HG03571 (cell line): ENCODE measurements at regions not wholly inside any gene's neighbourhood (a gene's known extent, or its start where the extent isn't known, plus 50 kb on each side); places are given as distances from the start of the nearest gene placed in this dataset.
A peak's percentile ranks its signal among the peaks of the same experiment; 100 is the strongest.

ENCODE experiments used
- ATAC-seq: cut with Tn5 transposase; IDR thresholded peaks from one replicate; pipeline ENCODE4 v1.9.1; 2021; ENCODE audit not compliant: unreplicated experiment

DNA sequence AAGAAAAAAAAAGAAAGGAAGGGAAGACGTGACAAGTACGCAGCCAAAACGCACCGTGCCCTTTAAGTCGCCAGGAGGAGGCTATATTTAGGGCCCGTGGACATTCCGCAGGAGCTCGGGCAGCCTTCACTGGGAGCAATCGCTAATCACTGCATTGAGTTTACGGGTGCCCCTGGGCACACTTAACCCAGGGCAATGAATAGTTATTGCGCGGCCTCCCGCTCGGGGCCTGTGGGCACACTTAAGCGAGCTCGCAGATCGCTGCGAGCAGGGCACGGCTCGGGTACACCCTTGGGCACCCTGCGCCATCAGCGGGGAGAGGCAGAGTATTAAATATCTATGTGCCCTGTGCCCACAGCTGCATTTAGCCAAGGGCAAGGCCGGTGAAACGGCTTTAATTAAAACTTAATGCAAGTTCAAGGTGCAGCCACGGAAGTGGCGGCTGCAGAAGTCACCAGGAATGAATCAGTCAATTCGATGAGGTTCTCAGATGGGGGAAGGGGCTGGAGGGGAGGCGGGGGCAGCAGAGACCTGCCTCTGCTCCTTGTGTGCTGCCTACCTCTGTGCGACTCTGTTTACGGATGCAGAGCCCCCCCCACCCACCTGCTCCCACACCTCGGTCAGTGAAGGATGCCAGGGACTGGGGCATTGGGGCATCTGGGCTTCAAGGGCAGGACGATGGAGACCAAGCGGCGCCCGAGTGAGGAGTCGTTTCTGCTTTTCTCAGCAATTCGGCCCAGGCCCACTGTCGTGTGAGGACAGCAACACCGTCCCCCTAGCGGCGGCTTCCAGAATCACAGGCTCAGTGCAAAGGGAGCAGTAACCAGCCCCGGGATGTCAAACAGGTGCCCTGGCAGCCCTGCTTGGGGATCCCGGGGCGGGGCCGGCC, 51.8 kb upstream of the TARDBP start:
- peak; percentile 48 for ATAC-seq

DNA sequence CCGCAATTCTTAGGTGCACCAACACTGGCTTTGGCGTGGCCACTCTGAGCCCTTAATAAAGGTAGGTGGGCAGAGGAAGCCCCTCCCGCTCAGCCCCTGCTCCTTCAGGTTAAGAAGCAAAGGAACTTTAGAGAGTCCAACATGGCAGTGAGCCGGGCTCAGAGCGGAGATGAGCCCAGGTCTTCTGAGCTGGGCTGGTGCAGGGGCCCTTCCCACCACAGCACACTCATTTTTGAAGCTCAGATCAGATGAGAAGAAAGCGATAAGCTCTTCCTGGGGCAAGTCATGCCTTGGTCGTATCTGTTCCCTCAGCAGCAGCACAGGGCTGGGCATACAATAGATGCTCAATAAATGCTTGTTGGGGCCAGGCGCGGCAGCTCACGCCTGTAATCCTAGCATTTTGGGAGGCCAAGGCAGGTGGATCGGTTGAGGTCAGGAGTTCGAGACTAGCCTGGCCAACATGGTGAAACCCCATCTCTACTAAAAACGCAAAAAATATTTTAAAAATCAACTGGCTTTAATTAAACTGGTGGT, 51.1 kb upstream of the TARDBP start:
- no peak for ATAC-seq

DNA sequence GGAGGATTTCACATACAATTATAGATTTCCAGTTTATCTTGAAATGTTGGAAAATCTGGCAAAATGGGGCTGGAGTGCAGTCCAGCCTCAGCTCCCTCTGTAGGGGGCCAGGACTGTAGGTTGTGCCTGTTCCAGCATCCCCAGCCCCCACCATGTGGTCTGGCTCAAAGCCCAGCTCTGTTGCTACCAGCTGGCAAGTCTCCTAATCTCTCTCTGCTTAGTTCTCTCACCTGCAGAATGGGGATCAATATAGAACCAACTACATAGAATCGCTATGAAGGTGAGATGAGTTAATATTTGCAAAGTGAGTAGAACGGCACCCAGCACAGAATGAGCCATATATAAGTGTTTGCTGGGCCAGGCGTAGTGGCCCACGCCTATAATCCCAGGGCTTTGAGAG, 50.0 kb upstream of the TARDBP start:
- ATAC-seq: no peak
